GM21515 (cell line): ENCODE measurements at regions not wholly inside any gene's neighbourhood (a gene's known extent, or its start where the extent isn't known, plus 50 kb on each side); places are given as distances from the start of the nearest gene placed in this dataset.

Source experiments
- ATAC-seq: cut with Tn5 transposase; IDR thresholded peaks from one replicate; pipeline ENCODE4 v1.9.1; 2021; ENCODE audit not compliant: unreplicated experiment

- ATAC-seq: no peak
Observed at GRCh38 chr5:67353500-67354450, 157.2 kb upstream of the CD180 start.

GRCh38 chr5:67350618-67351201 lies 154.1 kb upstream of the CD180 start:
- no peak for ATAC-seq

GRCh38 chr5:67350185-67350584 lies 153.6 kb upstream of the CD180 start:
- ATAC-seq: no peak

- ATAC-seq: no peak
Observed at GRCh38 chr5:67347821-67348220, 151.2 kb upstream of the CD180 start.

GRCh38 chr5:67346611-67347010 lies 150.0 kb upstream of the CD180 start:
- no peak for ATAC-seq

- no peak for ATAC-seq
Observed at GRCh38 chr5:67344870-67345269, 148.3 kb upstream of the CD180 start.

GRCh38 chr5:67343835-67344234 lies 147.2 kb upstream of the CD180 start:
- ATAC-seq: no peak

GRCh38 chr5:67341478-67341877 lies 144.9 kb upstream of the CD180 start:
- no peak for ATAC-seq

- no peak for ATAC-seq
Observed at GRCh38 chr5:67339219-67339767, 142.7 kb upstream of the CD180 start.

- ATAC-seq: no peak
Observed at GRCh38 chr5:67338421-67338820, 141.8 kb upstream of the CD180 start.

GRCh38 chr5:67337751-67338150 lies 141.2 kb upstream of the CD180 start:
- ATAC-seq: no peak

GRCh38 chr5:67335426-67335825 lies 138.8 kb upstream of the CD180 start:
- ATAC-seq: no peak

GRCh38 chr5:67334373-67334772 lies 137.8 kb upstream of the CD180 start:
- no peak for ATAC-seq

GRCh38 chr5:67333171-67333570 lies 136.6 kb upstream of the CD180 start:
- no peak for ATAC-seq

- ATAC-seq: no peak
Observed at GRCh38 chr5:67331296-67331925, 134.8 kb upstream of the CD180 start.

GRCh38 chr5:67319935-67320725 lies 123.5 kb upstream of the CD180 start:
- no peak for ATAC-seq

- ATAC-seq: no peak
Observed at GRCh38 chr5:67318746-67319145, 122.1 kb upstream of the CD180 start.

- no peak for ATAC-seq
Observed at GRCh38 chr5:67317603-67318002, 121.0 kb upstream of the CD180 start.

GRCh38 chr5:67316695-67317094 lies 120.1 kb upstream of the CD180 start:
- ATAC-seq: no peak

GRCh38 chr5:67315082-67315989 lies 118.7 kb upstream of the CD180 start:
- no peak for ATAC-seq
